ENCODE measurements at regions not wholly inside any gene's neighbourhood (a gene's known extent, or its start where the extent isn't known, plus 50 kb on each side); places are given as distances from the start of the nearest gene placed in this dataset.

DNA sequence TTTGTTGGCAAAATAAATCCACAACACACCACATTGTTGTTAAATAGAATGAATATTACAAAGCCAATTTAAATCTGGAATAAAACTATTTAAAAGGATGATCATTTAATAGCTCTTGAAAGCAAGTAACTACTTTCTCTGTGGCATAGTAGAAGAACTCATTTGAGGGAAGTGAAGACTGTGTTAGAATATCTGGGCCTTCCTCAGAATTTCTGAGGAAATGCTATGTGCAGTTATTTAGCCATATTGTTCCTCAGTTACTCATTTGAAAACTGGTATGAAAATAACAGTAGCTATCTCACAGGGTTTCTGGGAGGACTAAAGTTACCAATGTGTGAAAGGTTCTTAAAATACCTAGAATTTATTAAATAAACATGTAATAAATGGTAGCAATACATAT is 595.8 kb downstream of the PSAT1 start:
- no peak overlapping the region for H3K27ac ChIP-seq (ENCODE audit: low read depth, low read length, poor library complexity, severe bottlenecking)
- CTCF ChIA-PET: no interaction called here
- BruUV-seq (replicated peaks): no TSS peak

DNA sequence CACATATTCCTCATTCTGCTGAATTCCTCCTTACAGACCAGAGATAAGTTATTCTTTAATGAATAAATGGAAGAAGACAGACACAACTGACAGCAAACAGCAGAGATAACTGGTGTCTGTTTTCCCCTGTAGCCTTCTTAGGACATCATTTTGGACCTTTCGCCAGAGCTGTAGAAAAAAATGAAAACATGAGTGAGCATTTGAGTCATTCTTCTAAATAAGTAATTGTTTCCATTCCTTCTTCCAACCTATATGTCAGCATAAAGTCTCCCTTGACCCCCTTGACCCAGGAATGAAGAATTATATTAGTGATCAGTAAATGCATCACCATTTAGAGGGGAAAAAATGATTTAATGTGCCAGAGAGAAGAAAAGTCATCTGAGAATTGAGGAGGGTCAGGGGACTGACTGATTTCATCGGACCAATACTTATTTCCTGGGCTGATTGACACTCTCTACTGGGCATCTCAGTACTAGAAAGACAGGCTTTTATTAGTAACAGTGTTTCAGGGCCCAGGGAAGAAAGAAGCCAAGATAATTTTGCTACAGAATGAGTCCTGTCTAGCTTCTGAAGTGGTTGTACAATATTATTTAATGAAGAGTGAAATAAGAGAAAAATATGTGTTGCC is 597.0 kb downstream of the PSAT1 start:
- ChIA-PET POLR2A (ENCODE audit: low non-redundant PET) (no interaction called here), CTCF (no interaction called here)
- Histone ChIP-seq H3K4me3 (ENCODE audit: low read depth, low read length, poor library complexity, severe bottlenecking) (no peak overlapping the region), H3K4me1 (ENCODE audit: insufficient read depth, low read length, poor library complexity, severe bottlenecking) (peaks cover 15% of the 10 kb centered on the region), H3K9me3 (ENCODE audit: low read depth, low read length, poor library complexity, severe bottlenecking) (peaks cover 6% of the 10 kb centered on the region), H3K27ac (ENCODE audit: low read depth, low read length, poor library complexity, severe bottlenecking) (no peak overlapping the region), H3K36me3 (ENCODE audit: insufficient read depth, low read length, poor library complexity, severe bottlenecking) (no peaks in the 10 kb centered on the region), H3K27me3 (replicated peaks; ENCODE audit: insufficient read depth, low read depth, low read length, poor library complexity) (no peaks in the 10 kb centered on the region)
- no TSS peak for BruUV-seq (replicated peaks)
- TF ChIP-seq, protein P1, sequence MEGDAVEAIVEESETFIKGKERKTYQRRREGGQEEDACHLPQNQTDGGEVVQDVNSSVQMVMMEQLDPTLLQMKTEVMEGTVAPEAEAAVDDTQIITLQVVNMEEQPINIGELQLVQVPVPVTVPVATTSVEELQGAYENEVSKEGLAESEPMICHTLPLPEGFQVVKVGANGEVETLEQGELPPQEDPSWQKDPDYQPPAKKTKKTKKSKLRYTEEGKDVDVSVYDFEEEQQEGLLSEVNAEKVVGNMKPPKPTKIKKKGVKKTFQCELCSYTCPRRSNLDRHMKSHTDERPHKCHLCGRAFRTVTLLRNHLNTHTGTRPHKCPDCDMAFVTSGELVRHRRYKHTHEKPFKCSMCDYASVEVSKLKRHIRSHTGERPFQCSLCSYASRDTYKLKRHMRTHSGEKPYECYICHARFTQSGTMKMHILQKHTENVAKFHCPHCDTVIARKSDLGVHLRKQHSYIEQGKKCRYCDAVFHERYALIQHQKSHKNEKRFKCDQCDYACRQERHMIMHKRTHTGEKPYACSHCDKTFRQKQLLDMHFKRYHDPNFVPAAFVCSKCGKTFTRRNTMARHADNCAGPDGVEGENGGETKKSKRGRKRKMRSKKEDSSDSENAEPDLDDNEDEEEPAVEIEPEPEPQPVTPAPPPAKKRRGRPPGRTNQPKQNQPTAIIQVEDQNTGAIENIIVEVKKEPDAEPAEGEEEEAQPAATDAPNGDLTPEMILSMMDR (conservative IDR thresholded peaks at IDR 0.05; ENCODE audit: low read depth, low read length): no peak
- no peak for TF ChIP-seq EZH2 (IDR thresholded peaks at IDR 0.05; ENCODE audit: borderline replicate concordance, low read depth, low read length, poor library complexity, severe bottlenecking)
- intact Hi-C loops (cut with micrococcal nuclease; ENCODE audit: unreplicated experiment): no loop called here
- DNase-seq (ENCODE audit: low spot score): no peak

More for the DNA sequence above, 595.8 kb downstream of the PSAT1 start:
- peaks cover 6% of the 10 kb centered on the region for H3K9me3 ChIP-seq (ENCODE audit: low read depth, low read length, poor library complexity, severe bottlenecking)
- peaks cover 15% of the 10 kb centered on the region for H3K4me1 ChIP-seq (ENCODE audit: insufficient read depth, low read length, poor library complexity, severe bottlenecking)
- TF ChIP-seq, protein P1 (conservative IDR thresholded peaks at IDR 0.05; ENCODE audit: low read depth, low read length): no peak
- no peak for TF ChIP-seq EZH2 (IDR thresholded peaks at IDR 0.05; ENCODE audit: borderline replicate concordance, low read depth, low read length, poor library complexity, severe bottlenecking)
- DNase-seq (ENCODE audit: low spot score): no peak
- intact Hi-C loops (cut with micrococcal nuclease; ENCODE audit: unreplicated experiment): no loop called here
- H3K27me3 ChIP-seq (replicated peaks; ENCODE audit: insufficient read depth, low read depth, low read length, poor library complexity): no peaks in the 10 kb centered on the region
- H3K4me3 ChIP-seq (ENCODE audit: low read depth, low read length, poor library complexity, severe bottlenecking): no peak overlapping the region
- no peaks in the 10 kb centered on the region for H3K36me3 ChIP-seq (ENCODE audit: insufficient read depth, low read length, poor library complexity, severe bottlenecking)
- POLR2A ChIA-PET (ENCODE audit: low non-redundant PET): no interaction called here

DNA sequence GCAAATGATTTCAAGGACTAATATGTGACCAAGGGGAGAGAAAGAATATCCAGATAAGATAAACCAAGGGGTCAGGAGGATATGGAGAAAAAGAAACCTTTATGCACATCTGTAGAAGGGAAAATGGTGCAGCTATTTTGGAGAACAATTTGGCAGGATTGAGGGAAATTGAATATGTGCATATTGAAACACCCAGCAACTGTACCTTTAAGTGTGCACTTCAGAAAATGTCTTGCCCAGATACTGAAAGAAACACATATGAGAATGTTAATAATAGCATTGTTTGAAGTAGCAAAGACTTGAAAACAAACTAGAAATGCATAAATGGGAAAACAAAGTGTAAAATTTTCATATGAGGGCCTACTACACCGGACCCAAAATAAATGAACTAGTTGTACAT is 599.6 kb downstream of the PSAT1 start:
- Histone ChIP-seq H3K27me3 (replicated peaks; ENCODE audit: insufficient read depth, low read depth, low read length, poor library complexity) (no peaks in the 10 kb centered on the region), H3K4me3 (ENCODE audit: low read depth, low read length, poor library complexity, severe bottlenecking) (no peak overlapping the region), H3K9me3 (ENCODE audit: low read depth, low read length, poor library complexity, severe bottlenecking) (no peaks in the 10 kb centered on the region), H3K36me3 (ENCODE audit: insufficient read depth, low read length, poor library complexity, severe bottlenecking) (no peaks in the 10 kb centered on the region), H3K4me1 (ENCODE audit: insufficient read depth, low read length, poor library complexity, severe bottlenecking) (peaks cover 15% of the 10 kb centered on the region), H3K27ac (ENCODE audit: low read depth, low read length, poor library complexity, severe bottlenecking) (no peak overlapping the region)
- CTCF ChIA-PET: no interaction called here
- no peak for DNase-seq (ENCODE audit: low spot score)
- POLR2A ChIA-PET (ENCODE audit: low non-redundant PET): no interaction called here
- TF ChIP-seq, protein P1 (conservative IDR thresholded peaks at IDR 0.05; ENCODE audit: low read depth, low read length): no peak
- no peak for TF ChIP-seq EZH2 (IDR thresholded peaks at IDR 0.05; ENCODE audit: borderline replicate concordance, low read depth, low read length, poor library complexity, severe bottlenecking)
- intact Hi-C loops (cut with micrococcal nuclease; ENCODE audit: unreplicated experiment): no loop called here
- no TSS peak for BruUV-seq (replicated peaks)

Measured in A673 (cell line).